Caco-2 (cell line): ENCODE measurements at regions not wholly inside any gene's neighbourhood (a gene's known extent, or its start where the extent isn't known, plus 50 kb on each side); places are given as distances from the start of the nearest gene placed in this dataset.

Experiments used
- BruUV-seq: library from RNA; stranded (reverse); fragments of 400-500 nt; replicated peaks from 2 replicates; lab custom pipeline; 2021; lab: Mats Ljungman, UMichigan
- CTCF ChIA-PET: fragments of 300-600 bp; sonication (Branson Sonifier 250); formaldehyde crosslinking; loops from one replicate; lab custom pipeline; 2022; ENCODE audit warnings: antibody characterized with exemption; lab: Charles Lee
- POLR2A ChIA-PET: fragments of 300-600 bp; sonication (Branson Sonifier 250); formaldehyde crosslinking; loops from one replicate; lab custom pipeline; 2022; ENCODE audit warnings: antibody characterized with exemption; lab: Charles Lee
- DNase-seq, 2 experiments: peaks; one replicate each; pipeline versions ENCODE4 v3.0.0 to v3.0.0-alpha.2; 2020 to 2022
- H3K27me3 ChIP-seq: replicated peaks from 2 replicates; pipeline ENCODE4 v1.6.0; 2011; ENCODE audit warnings: low read length; ENCODE audit not compliant: control insufficient read depth, insufficient read depth
- H3K36me3 ChIP-seq: 2 replicates; pipeline ENCODE4 v1.5.1; 2011; ENCODE audit warnings: low read length; ENCODE audit not compliant: control insufficient read depth, insufficient read depth
- H3K4me1 ChIP-seq: fragments of 250-450 bp; sonication (Bioruptor Pico); 2 replicates; pipeline ENCODE4 v1.5.1; 2020; ENCODE audit warnings: mild to moderate bottlenecking
- H3K4me3 ChIP-seq: 2 replicates; pipeline ENCODE4 v1.5.1; 2011; ENCODE audit warnings: low read depth, mild to moderate bottlenecking, control low read depth, low read length
- H3K9me3 ChIP-seq: fragments of 250-450 bp; sonication (Bioruptor Pico); 2 replicates; pipeline ENCODE4 v1.5.1; 2020; ENCODE audit warnings: mild to moderate bottlenecking, moderate library complexity
- H3K27ac Mint-ChIP-seq: one replicate; pipeline ENCODE4 v1.8.0; 2022; ENCODE audit warnings: mixed read lengths; ENCODE audit not compliant: unreplicated experiment
- H3K27me3 Mint-ChIP-seq: one replicate; pipeline ENCODE4 v1.8.0; 2022; ENCODE audit warnings: mixed read lengths; ENCODE audit not compliant: insufficient read depth, unreplicated experiment
- H3K36me3 Mint-ChIP-seq: one replicate; pipeline ENCODE4 v1.8.0; 2022; ENCODE audit warnings: mild to moderate bottlenecking, mixed read lengths; ENCODE audit not compliant: insufficient read depth, unreplicated experiment
- H3K4me1 Mint-ChIP-seq: one replicate; pipeline ENCODE4 v1.8.0; 2022; ENCODE audit warnings: low read depth, mixed read lengths; ENCODE audit not compliant: unreplicated experiment
- H3K4me3 Mint-ChIP-seq: one replicate; pipeline ENCODE4 v1.8.0; 2022; ENCODE audit warnings: mild to moderate bottlenecking, moderate library complexity, mixed read lengths; ENCODE audit not compliant: unreplicated experiment
- H3K9me3 Mint-ChIP-seq: one replicate; pipeline ENCODE4 v1.8.0; 2022; ENCODE audit warnings: mixed read lengths; ENCODE audit not compliant: unreplicated experiment
- CTCF ChIP-seq, 2 experiments: fragments of 200-600 bp in 1 of 2; IDR thresholded peaks; 1 replicate in 1 of 2; 2 replicates in 1 of 2; pipeline versions ENCODE4 v1.5.1 to v1.8.0; 2011 to 2022; ENCODE audit warnings: antibody characterized with exemption in 1 of 2, control low read depth in 1 of 2, inconsistent platforms in 1 of 2, low read depth in 1 of 2, low read length in 1 of 2, mild to moderate bottlenecking in 1 of 2, moderate library complexity in 1 of 2; ENCODE audit not compliant: insufficient read depth in 1 of 2, severe bottlenecking in 1 of 2, unreplicated experiment in 1 of 2
- intact Hi-C: fragments of 100-400 bp; cut with micrococcal nuclease; formaldehyde crosslinking; loops from one replicate; pipeline ENCODE4 v1.10.0; 2022; ENCODE audit not compliant: unreplicated experiment

DNA sequence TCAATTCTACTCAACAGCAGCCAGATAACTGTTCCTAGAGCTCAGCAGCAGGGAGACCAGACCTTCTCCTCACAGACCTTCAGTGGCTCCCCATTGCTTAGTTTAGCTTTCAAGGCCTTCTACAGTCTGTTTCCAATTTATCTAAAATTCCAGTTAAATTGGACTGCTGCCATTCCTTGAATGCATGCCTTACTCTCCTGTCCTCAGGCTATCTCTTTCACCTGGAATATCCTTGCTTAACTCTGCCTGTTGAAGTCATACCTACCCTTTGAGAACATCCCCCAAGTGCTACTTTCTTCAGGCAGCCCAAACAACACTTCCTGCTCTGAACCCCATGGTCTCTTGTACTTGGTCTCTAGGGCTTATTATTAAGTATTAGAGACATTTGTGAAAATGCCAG is 120.7 kb upstream of the TENM4 start:
- POLR2A ChIA-PET = no interaction called here
- intact Hi-C loops = no loop called here
- H3K4me1 Mint-ChIP-seq = peaks cover 12% of the 10 kb centered on the region
- no peak overlapping the region for H3K4me3 Mint-ChIP-seq
- DNase-seq = no peak
- CTCF ChIA-PET = no interaction called here
- no peaks in the 10 kb centered on the region for H3K9me3 ChIP-seq
- no peak overlapping the region for H3K27ac Mint-ChIP-seq
- no TSS peak for BruUV-seq
- H3K9me3 Mint-ChIP-seq = peaks cover 6% of the 10 kb centered on the region
- no peak overlapping the region for H3K4me3 ChIP-seq
- no peaks in the 10 kb centered on the region for H3K36me3 Mint-ChIP-seq
- H3K27me3 Mint-ChIP-seq = no peaks in the 10 kb centered on the region
- no peaks in the 10 kb centered on the region; the same call in 1 of the 2 replicates for H3K27me3 ChIP-seq
- no peaks in the 10 kb centered on the region for H3K36me3 ChIP-seq
- TF ChIP-seq CTCF (IDR thresholded peaks at IDR 0.05; ENCODE audit: insufficient read depth in 1 of 2, low read depth in 1 of 2, low read length in 1 of 2, severe bottlenecking in 1 of 2, unreplicated experiment in 1 of 2) = no peak
- peaks cover 3% of the 10 kb centered on the region; the same call in 1 of the 2 replicates for H3K4me1 ChIP-seq

GRCh38 chr11:79550809-79551208 is 110.0 kb upstream of the TENM4 start:
- DNase-seq = no peak
- H3K27ac Mint-ChIP-seq = no peak overlapping the region
- Histone ChIP-seq H3K4me1 (no peaks in the 10 kb centered on the region), H3K9me3 (no peaks in the 10 kb centered on the region; the same call in 1 of the 2 replicates), H3K36me3 (no peaks in the 10 kb centered on the region), H3K27me3 (no peaks in the 10 kb centered on the region), H3K4me3 (no peak overlapping the region)
- intact Hi-C loops = no loop called here
- ChIA-PET CTCF (no interaction called here), POLR2A (no interaction called here)
- TF ChIP-seq CTCF (IDR thresholded peaks at IDR 0.05; ENCODE audit: insufficient read depth in 1 of 2, low read depth in 1 of 2, low read length in 1 of 2, severe bottlenecking in 1 of 2, unreplicated experiment in 1 of 2) = no peak
- no peaks in the 10 kb centered on the region for H3K27me3 Mint-ChIP-seq
- no TSS peak for BruUV-seq
- no peaks in the 10 kb centered on the region for H3K36me3 Mint-ChIP-seq
- no peaks in the 10 kb centered on the region for H3K9me3 Mint-ChIP-seq
- H3K4me3 Mint-ChIP-seq = no peak overlapping the region
- no peaks in the 10 kb centered on the region for H3K4me1 Mint-ChIP-seq

- POLR2A ChIA-PET = no interaction called here
- no peaks in the 10 kb centered on the region for H3K27me3 ChIP-seq
- no peak overlapping the region for H3K4me3 Mint-ChIP-seq
- intact Hi-C loops = no loop called here
- H3K4me3 ChIP-seq = no peak overlapping the region
- CTCF ChIA-PET = no interaction called here
- no peaks in the 10 kb centered on the region for H3K36me3 Mint-ChIP-seq
- no TSS peak for BruUV-seq
- H3K27me3 Mint-ChIP-seq = no peaks in the 10 kb centered on the region
- no peaks in the 10 kb centered on the region for H3K36me3 ChIP-seq
- no peaks in the 10 kb centered on the region for H3K4me1 Mint-ChIP-seq
- H3K9me3 ChIP-seq = no peaks in the 10 kb centered on the region; the same call in 1 of the 2 replicates
- no peaks in the 10 kb centered on the region for H3K9me3 Mint-ChIP-seq
- no peak for TF ChIP-seq CTCF (IDR thresholded peaks at IDR 0.05; ENCODE audit: insufficient read depth in 1 of 2, low read depth in 1 of 2, low read length in 1 of 2, severe bottlenecking in 1 of 2, unreplicated experiment in 1 of 2)
- H3K4me1 ChIP-seq = no peaks in the 10 kb centered on the region
- no peak overlapping the region for H3K27ac Mint-ChIP-seq
- DNase-seq = no peak
Observed at GRCh38 chr11:79547256-79547655, 106.4 kb upstream of the TENM4 start.
